SH-SY5Y (cell line): ENCODE measurements at regions not wholly inside any gene's neighbourhood (a gene's known extent, or its start where the extent isn't known, plus 50 kb on each side); places are given as distances from the start of the nearest gene placed in this dataset.

Experiments
- GATA2 ChIP-seq: IDR thresholded peaks from 2 replicates; pipeline ENCODE4 v1.6.1; 2011; ENCODE audit warnings: mild to moderate bottlenecking, low read depth, low read length
- GATA3 ChIP-seq: IDR thresholded peaks from 2 replicates; pipeline ENCODE4 v1.6.1; 2011; ENCODE audit warnings: low read depth, mild to moderate bottlenecking, low read length, moderate library complexity

- no peak for TF ChIP-seq GATA2
- TF ChIP-seq GATA3: no peak
Observed at GRCh38 chr2:43111788-43112554, 114.4 kb downstream of the ZFP36L2 start.

- no peak for TF ChIP-seq GATA3
- no peak for TF ChIP-seq GATA2
Observed at GRCh38 chr2:43110442-43110871, 115.9 kb downstream of the ZFP36L2 start.

GRCh38 chr2:43109261-43109743 lies 117.1 kb downstream of the ZFP36L2 start:
- TF ChIP-seq GATA2 (no peak), GATA3 (no peak)

- TF ChIP-seq GATA2 (no peak), GATA3 (no peak)
Observed at GRCh38 chr2:43107679-43108078, 118.7 kb downstream of the ZFP36L2 start.

GRCh38 chr2:43106559-43107527 lies 119.6 kb downstream of the ZFP36L2 start:
- TF ChIP-seq GATA2 (no peak), GATA3 (no peak)

GRCh38 chr2:43105586-43106558 lies 120.5 kb downstream of the ZFP36L2 start:
- no peak for TF ChIP-seq GATA2
- no peak for TF ChIP-seq GATA3

GRCh38 chr2:43104763-43105162 lies 121.6 kb downstream of the ZFP36L2 start:
- TF ChIP-seq GATA2 (no peak), GATA3 (no peak)

- TF ChIP-seq GATA2 (no peak), GATA3 (no peak)
Observed at GRCh38 chr2:43104106-43104505, 122.3 kb downstream of the ZFP36L2 start.

GRCh38 chr2:43103093-43103404 lies 123.4 kb downstream of the ZFP36L2 start:
- no peak for TF ChIP-seq GATA3
- TF ChIP-seq GATA2: no peak

GRCh38 chr2:43102366-43103092 lies 123.9 kb downstream of the ZFP36L2 start:
- TF ChIP-seq GATA2 (no peak), GATA3 (no peak)

GRCh38 chr2:43101751-43102150 lies 124.7 kb downstream of the ZFP36L2 start:
- no peak for TF ChIP-seq GATA2
- TF ChIP-seq GATA3: no peak

GRCh38 chr2:43100883-43101662 lies 125.3 kb downstream of the ZFP36L2 start:
- TF ChIP-seq GATA3 (no peak), GATA2 (no peak)
